ENCODE measurements at regions not wholly inside any gene's neighbourhood (a gene's known extent, or its start where the extent isn't known, plus 50 kb on each side); places are given as distances from the start of the nearest gene placed in this dataset.

DNA sequence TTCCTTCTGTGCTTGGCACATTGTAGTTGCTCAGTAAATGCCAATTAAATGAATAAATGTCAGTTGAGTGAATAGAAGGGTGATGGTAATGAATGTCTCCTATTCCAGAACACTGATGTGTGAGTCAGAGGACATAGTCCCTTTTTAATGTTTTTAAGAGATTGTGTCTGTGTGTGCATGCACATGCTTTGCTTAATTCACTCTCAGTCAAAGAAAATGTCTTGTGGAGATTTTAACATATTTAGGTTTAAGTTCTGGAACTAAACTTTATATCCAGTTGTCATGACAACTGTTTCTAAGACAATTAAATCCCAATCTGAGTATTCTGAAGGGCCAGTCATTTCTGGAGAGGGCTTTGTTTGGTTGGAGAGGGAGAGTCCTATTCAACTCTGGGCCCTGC, 255.3 kb upstream of the CDH11 start:
- no peaks in the 10 kb centered on the region for H3K36me3 ChIP-seq (ENCODE audit: low read depth)
- no peaks in the 10 kb centered on the region for H3K9me3 ChIP-seq (ENCODE audit: severe bottlenecking)
- H3K4me3 ChIP-seq (ENCODE audit: severe bottlenecking): no peak overlapping the region
- H3K27me3 ChIP-seq (ENCODE audit: insufficient read depth, poor library complexity, severe bottlenecking): no peaks in the 10 kb centered on the region
- TF ChIP-seq, protein P1, sequence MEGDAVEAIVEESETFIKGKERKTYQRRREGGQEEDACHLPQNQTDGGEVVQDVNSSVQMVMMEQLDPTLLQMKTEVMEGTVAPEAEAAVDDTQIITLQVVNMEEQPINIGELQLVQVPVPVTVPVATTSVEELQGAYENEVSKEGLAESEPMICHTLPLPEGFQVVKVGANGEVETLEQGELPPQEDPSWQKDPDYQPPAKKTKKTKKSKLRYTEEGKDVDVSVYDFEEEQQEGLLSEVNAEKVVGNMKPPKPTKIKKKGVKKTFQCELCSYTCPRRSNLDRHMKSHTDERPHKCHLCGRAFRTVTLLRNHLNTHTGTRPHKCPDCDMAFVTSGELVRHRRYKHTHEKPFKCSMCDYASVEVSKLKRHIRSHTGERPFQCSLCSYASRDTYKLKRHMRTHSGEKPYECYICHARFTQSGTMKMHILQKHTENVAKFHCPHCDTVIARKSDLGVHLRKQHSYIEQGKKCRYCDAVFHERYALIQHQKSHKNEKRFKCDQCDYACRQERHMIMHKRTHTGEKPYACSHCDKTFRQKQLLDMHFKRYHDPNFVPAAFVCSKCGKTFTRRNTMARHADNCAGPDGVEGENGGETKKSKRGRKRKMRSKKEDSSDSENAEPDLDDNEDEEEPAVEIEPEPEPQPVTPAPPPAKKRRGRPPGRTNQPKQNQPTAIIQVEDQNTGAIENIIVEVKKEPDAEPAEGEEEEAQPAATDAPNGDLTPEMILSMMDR (IDR thresholded peaks at IDR 0.05; ENCODE audit: poor library complexity, severe bottlenecking): no peak
- H3K4me1 ChIP-seq (ENCODE audit: insufficient read depth, poor library complexity, severe bottlenecking): peaks cover 17% of the 10 kb centered on the region
- H3K27ac ChIP-seq (ENCODE audit: poor library complexity, severe bottlenecking): peak overlapping the region; percentile 38
- DNase-seq (ENCODE audit: low spot score) (no peak), ATAC-seq (ENCODE audit: low read depth) (no peak)

DNA sequence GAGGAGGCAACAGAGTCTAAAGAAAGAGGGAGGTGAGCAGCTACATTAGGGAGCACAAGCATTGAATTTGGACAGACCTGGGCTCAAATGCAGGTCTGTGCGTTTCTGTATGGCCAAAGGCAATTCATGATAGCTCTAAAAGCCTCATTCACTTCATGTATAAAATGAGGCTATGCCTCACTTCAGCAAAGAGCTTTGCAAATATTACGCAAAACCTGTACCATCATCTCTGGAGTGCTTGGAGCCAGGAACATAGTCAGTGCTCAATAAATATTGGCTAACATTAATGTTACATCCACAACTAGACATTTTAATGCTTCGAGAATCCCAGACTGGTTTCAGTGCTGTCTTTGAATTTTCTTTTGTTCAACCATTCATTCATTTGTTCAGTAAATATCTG, 254.7 kb upstream of the CDH11 start:
- H3K27ac ChIP-seq (ENCODE audit: poor library complexity, severe bottlenecking): peak overlapping the region; percentile 38
- peak; percentile 39; the same call in 2 of the 3 replicates for ATAC-seq (ENCODE audit: low read depth)
- peaks cover 17% of the 10 kb centered on the region for H3K4me1 ChIP-seq (ENCODE audit: insufficient read depth, poor library complexity, severe bottlenecking)
- TF ChIP-seq, protein P1 (IDR thresholded peaks at IDR 0.05; ENCODE audit: poor library complexity, severe bottlenecking): no peak
- no peaks in the 10 kb centered on the region for H3K9me3 ChIP-seq (ENCODE audit: severe bottlenecking)
- H3K27me3 ChIP-seq (ENCODE audit: insufficient read depth, poor library complexity, severe bottlenecking): no peaks in the 10 kb centered on the region
- H3K4me3 ChIP-seq (ENCODE audit: severe bottlenecking): no peak overlapping the region
- no peaks in the 10 kb centered on the region for H3K36me3 ChIP-seq (ENCODE audit: low read depth)
- DNase-seq (ENCODE audit: low spot score): no peak

DNA sequence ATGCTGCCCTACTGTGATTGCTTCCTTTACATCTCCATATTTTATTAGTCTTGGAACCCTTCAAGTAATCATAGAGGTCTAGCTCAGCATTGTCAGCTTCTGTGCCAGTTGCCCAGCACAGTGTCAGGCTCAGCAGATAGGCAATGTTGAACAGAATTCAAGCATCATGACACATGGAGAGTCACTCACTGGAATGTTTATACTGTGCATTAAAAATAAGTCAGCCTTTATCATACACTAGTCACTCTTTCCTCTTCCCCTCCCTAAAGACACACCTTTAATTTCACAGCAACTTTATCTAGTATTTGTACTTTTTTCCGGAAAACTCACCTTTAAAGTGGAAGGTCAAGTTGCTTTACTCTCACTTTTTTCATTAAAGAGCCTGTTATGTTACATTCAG, 253.8 kb upstream of the CDH11 start:
- H3K27ac ChIP-seq (ENCODE audit: poor library complexity, severe bottlenecking): peak overlapping the region; percentile 38

DNA sequence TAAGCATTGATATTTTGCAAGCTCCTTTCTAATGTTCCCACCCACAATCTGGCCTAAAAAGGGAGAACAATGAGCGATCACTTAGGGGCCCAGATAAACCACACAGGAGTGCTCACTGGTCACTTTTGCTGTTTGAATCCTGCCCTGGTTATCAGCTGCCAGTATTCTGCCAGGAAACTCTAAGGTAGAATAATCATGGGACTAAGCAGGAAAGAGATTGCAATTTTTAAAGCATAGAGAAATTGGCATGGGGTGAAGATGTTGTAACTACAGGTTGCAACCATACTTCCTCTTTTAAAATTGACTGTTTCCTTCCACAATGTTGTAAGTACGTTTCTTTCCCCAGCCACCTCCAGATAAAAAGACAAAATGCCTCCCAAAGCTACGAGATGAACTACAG, 251.2 kb upstream of the CDH11 start:
- Histone ChIP-seq H3K4me1 (ENCODE audit: insufficient read depth, poor library complexity, severe bottlenecking) (peaks cover 17% of the 10 kb centered on the region), H3K27ac (ENCODE audit: poor library complexity, severe bottlenecking) (no peak overlapping the region), H3K36me3 (ENCODE audit: low read depth) (no peaks in the 10 kb centered on the region), H3K27me3 (ENCODE audit: insufficient read depth, poor library complexity, severe bottlenecking) (no peaks in the 10 kb centered on the region), H3K4me3 (ENCODE audit: severe bottlenecking) (no peak overlapping the region), H3K9me3 (ENCODE audit: severe bottlenecking) (no peaks in the 10 kb centered on the region)
- DNase-seq (ENCODE audit: low spot score) (no peak), ATAC-seq (ENCODE audit: low read depth) (no peak)
- TF ChIP-seq, protein P1 (IDR thresholded peaks at IDR 0.05; ENCODE audit: poor library complexity, severe bottlenecking): no peak

More for the DNA sequence above, 253.8 kb upstream of the CDH11 start:
- DNase-seq (ENCODE audit: low spot score): no peak
- peak; percentile 99 for ATAC-seq (ENCODE audit: low read depth)
- Histone ChIP-seq H3K27me3 (ENCODE audit: insufficient read depth, poor library complexity, severe bottlenecking) (no peaks in the 10 kb centered on the region), H3K9me3 (ENCODE audit: severe bottlenecking) (no peaks in the 10 kb centered on the region), H3K4me3 (ENCODE audit: severe bottlenecking) (no peak overlapping the region), H3K4me1 (ENCODE audit: insufficient read depth, poor library complexity, severe bottlenecking) (peaks cover 17% of the 10 kb centered on the region), H3K36me3 (ENCODE audit: low read depth) (no peaks in the 10 kb centered on the region)
- TF ChIP-seq, protein P1 (IDR thresholded peaks at IDR 0.05; ENCODE audit: poor library complexity, severe bottlenecking): no peak

DNA sequence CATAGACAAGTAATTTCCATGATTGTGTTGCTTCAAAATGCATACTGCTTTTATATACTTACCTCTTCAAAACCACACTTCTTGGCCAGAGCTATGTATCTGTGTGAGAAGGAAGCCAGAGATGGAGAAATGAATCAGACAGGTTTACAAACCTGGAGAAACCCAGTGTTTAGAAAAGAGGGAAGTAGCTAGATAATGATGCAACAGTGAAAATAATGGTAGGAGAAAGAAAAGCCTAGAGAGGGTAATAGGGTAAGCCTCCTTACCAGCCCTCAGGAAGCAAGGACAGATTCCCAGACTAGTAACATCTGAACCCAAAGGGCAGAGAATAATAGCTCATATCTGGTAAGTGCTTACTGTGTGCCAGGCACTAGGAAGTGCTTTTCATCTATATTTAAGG, 250.3 kb upstream of the CDH11 start:
- Histone ChIP-seq H3K9me3 (ENCODE audit: severe bottlenecking) (no peaks in the 10 kb centered on the region), H3K36me3 (ENCODE audit: low read depth) (no peaks in the 10 kb centered on the region), H3K4me1 (ENCODE audit: insufficient read depth, poor library complexity, severe bottlenecking) (peaks cover 17% of the 10 kb centered on the region), H3K27ac (ENCODE audit: poor library complexity, severe bottlenecking) (no peak overlapping the region), H3K4me3 (ENCODE audit: severe bottlenecking) (no peak overlapping the region), H3K27me3 (ENCODE audit: insufficient read depth, poor library complexity, severe bottlenecking) (no peaks in the 10 kb centered on the region)
- TF ChIP-seq, protein P1 (IDR thresholded peaks at IDR 0.05; ENCODE audit: poor library complexity, severe bottlenecking): no peak
- no peak for ATAC-seq (ENCODE audit: low read depth)
- no peak for DNase-seq (ENCODE audit: low spot score)
